Inferior parietal cortex (tissue), 1 donor: ENCODE measurements at regions not wholly inside any gene's neighbourhood (a gene's known extent, or its start where the extent isn't known, plus 50 kb on each side); places are given as distances from the start of the nearest gene placed in this dataset.

Experiments
- DNase-seq: peaks from one replicate; pipeline ENCODE4 v3.0.0-alpha.2; 2016; ENCODE audit errors: extremely low spot score

DNA sequence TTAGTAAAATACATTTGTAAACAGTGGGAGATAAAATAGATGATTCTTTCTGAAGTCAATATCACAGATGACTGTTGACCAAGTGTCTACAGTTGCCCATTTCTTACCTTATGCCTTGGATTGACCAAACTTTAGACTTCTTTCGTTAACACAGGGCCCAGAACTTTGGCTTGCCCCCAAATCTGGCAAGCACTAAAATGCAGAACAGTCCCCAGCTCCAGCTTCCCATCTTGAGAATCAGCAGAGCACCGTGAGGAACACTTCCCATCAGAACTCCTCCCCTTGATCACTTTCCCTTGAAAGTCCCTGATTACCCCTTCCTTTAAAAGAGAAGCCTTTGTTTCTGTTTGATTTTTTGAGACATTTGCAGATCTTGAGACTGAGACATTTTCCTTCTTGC lies 1039.9 kb downstream of the TLE1 start:
- no peak for DNase-seq

DNA sequence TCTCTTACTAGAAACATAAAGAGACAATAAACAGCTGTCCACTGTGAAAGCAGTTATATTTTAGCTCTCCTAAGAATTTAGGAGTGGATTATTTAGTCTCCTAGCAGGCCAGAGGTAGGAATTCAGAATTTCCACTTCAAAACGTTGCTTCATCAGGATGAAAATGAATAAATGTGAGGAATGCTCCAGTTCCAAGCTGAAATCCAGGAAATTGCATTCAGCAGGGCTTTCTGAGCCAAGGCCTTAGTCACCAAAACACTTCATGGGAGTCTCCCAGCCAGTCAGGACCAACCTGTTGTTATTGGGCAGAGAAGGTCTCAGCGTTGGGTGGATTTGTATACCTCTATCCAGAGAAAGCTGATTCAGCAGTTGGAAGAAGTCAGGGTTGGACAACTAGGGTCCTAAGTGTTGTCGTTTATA lies 1040.3 kb downstream of the TLE1 start:
- no peak for DNase-seq

DNA sequence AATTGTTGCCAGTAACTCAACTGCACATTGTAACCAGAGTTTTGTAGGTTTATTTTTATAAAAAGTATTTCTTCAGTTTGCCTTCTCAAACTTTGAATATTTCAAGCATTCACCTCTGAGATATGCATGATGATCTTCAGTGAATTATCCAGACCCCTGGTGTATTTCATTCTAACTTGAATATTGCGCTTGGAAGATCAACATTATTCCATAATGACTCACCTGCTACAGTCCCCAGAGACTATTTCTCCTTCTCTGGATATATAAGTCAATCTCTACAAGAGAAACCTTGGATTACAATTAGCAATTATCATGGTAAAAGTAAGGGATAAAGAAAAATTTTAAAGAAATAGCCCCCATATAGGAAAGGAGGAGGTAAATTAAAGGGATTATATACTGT lies 1041.0 kb downstream of the TLE1 start:
- no peak for DNase-seq

DNA sequence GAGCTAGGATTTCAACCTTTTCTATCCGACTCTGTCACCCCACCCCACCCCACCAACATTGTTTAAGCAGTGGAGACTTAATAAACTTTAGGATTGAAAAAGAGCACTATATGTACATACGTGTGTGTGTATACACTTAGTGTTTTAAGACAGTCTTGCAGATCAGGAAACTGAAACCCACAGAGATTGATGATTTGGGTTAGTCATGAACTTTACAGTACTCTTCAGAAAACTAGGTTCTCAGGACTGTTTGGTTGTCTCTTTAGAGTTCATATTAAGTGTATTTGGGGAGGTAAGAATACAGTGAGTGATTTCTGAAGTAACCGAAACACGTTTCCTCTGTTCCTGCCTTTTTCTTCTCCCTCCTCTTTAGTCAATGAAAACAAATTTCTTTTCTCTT lies 1043.1 kb downstream of the TLE1 start:
- no peak for DNase-seq

DNA sequence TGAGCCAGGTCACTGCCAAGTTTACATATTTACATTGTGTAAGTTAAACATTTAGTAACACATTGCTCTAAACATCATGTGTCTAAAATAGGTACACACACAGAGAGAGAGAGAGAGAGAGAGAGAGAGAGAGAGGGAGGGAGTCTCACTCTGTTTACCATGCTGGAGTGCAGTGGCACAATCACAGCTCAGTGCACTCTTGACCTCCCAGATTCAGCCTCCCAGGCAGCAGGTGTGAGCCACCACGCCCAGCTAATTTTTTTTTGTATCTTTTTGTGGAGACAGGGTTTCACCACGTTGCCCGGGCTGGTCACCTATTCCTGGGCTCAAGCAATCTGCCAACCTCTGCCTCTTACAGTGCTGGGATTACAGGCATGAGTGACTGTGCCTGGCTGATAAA lies 1045.3 kb downstream of the TLE1 start:
- no peak for DNase-seq

DNA sequence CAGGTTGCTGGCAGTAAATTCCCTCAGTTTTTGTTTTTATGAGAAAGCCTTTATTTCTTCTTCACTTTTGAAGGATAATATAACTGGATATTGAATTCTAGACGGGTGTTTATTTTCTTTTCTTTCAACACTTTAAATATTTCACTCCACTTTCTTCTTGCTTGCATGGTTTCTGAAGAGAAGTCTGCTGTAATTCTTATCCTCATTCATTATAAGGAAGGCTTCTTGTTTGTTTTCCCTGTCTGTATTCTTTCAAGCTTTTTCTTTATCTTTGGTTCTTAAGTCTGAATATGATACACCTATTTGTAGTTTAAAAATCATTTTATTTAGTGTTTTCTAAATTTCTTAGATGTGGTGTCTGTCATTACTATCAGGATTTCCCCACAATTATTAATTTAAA lies 1054.3 kb downstream of the TLE1 start:
- DNase-seq, result no peak

DNA sequence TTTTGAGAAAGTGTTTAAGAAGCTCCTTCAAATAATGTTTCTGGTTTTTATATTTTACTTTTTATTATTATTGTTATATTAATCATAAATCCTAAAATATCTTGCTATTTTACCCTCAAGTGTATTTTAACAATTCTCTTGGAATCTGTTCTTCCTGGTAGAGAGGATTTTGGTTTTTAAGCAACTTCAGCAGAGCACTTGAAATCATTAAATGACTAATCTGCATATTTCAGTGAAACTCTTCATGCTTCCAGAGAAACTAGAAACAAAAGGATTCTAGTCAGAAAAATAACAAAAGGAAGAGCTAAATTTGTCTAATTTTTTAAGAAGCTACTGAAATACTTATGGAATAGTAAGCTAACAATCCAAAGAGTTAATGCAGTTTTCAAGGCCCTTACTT lies 1057.3 kb downstream of the TLE1 start:
- DNase-seq, result no peak

DNA sequence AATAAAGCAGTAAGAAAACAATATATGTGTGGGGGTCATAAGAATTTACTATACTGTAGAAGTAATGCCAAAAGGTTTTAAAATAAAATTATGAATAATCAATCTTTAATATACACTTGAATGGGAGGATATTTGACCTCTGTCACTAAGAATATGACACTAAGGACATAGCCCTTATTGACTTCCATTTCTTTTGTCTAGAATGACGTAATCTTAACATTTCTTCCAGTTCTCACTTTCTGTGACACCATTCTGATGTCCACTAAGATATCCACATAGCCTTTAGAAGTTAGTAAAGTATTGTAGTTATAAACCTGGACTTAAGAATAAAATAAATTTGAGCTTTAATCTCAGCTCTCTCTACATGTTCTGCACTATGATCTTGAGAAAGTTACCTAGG lies 1050.7 kb downstream of the TLE4 start:
- no peak for DNase-seq

DNA sequence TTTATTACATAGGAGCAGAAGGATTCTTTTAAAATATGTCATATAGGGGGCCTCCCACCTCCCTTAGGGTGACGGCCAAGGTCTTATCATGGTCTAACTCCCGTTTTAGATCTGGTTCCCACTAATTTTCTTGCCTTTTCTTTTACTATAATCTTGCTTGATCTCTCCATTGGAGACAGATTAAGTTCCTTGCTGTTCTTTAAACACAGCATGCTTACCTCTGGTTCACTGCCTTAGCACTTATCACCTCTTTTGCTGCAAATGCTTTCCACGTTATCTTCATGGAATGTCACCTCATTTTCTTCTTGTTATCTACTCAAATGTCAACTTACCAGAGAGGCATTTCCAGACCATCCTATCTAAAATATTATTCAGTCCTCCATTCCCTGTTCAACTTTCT lies 1047.6 kb downstream of the TLE4 start:
- no peak for DNase-seq

DNA sequence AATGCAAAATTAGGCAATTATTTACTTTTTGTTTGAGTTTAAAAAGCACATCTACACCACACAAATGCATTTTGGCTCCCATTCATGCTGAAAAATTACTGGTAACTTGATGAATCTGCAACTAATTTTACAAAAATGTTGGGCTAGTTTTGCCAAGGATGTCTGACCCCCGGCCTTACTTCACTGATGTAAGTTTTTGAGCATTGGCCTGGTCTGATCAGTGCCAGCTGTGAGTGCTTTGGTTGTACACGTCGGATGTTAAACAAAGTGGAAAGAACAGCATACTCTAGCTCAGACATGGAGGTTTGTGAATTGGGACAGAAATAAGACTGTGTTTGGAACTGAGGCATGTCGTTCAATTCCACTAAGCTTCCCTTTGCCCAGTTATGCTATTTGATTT lies 1044.2 kb downstream of the TLE4 start:
- DNase-seq, result no peak

DNA sequence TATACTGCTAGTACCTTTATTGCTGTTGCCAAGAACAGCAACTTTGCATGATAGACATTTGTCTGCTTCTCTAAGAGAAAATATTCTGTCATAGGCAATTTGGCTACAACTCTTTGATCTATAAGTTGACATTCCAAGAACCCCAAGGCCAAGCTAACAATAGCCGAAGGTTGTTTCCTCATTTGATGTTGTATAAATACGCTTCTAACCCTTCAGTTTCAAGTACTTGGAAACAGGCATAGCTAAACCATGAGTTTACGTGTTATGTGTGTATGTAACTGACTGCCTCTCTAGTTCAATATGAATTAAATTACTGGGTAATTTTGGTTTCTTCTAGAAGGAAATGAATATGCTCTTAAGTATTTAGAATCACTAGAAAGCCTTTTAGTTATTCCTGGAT lies 1034.0 kb downstream of the TLE4 start:
- no peak for DNase-seq

DNA sequence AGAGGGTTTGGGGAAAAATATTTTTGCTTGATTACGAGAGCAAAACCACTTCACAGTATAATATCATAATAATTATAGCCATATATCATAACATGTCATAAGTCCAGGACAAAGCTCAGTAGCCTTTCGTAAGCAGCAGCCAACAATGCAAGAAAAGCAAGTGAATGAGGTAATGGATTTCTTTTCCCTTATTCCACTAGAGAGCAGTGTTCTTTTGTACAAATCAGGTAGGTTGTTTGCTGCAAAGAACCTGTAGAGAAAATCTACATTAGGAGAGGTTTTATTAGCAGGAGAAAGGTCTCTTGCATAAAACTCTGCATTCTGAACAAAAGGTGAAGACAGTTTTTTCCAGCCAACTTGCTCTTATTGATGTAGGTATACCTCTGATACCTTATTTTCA lies 1033.4 kb downstream of the TLE4 start:
- DNase-seq, result no peak

DNA sequence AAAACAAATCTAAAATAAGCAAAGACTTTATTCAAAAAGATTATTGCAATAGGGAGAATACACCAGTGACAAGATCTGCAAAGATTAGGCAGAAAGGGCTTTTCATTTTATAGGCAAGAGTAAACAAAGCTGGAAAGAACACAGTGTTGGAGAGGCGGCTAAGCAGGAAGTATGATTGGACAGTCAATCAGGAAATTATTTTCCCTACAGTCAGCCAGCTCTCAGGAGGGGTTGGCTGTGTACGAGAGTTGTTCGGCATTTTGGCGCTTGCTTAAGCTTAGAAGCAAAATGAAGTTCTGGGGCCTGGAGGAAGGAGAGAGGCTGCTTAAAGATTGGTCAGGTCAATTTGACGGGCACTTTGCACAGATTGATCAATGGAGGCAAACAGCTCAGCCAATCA lies 1030.5 kb downstream of the TLE4 start:
- DNase-seq, result no peak

DNA sequence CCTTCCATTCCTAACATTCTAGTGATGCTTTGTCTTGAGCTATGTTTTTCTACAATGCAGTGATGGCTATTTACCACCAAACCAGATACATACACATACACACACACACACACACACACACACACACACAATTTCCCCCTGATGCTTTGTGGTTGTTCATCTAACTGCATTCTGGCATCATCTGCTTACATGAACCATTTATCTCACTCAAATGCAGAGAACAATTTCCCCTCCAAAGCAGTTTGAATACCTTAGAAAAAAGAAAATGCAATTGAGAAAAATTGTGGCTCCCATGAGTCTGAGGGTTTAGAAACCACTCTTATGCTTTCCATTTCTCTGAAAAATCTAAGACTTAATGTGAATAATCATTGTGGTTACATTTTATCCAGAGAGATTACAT lies 1024.8 kb downstream of the TLE4 start:
- no peak for DNase-seq

DNA sequence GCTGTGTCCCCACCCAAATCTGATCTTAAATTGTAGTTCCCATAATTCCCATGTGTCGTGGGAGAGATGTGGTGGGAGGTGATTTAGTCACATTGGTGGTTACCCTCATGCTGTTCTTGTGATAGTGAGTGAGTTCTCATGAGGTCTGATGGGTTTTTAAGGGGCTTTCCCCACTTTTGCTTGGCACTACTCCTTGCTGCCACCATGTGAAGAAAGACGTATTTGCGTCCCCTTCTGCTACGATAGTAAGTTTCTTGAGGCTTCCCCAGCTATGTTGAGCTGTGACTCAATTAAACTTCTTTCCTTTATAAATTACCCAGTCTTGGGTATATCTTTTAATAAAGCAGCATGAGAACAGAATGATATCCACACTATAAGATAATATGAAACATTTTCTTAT lies 1023.4 kb downstream of the TLE4 start:
- DNase-seq, result no peak

DNA sequence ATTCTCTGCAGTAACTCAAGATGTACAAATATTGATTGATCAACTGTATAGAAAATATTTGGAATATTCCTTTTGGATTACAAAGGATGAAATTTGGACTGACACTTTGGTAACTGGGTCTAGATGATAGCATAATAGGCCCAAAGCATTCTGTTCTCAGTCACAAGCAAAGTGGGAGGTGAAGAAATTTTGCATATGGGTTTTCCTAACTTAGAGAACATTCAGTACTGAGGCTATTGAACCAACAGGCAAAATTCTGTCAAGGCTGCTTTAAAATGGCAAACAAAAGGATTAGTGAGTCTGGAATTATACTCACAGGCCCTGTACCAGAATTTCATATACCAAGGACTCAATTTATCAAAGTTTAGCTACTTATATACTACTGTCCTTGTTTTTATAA lies 1020.6 kb downstream of the TLE4 start:
- peak; percentile 58 for DNase-seq

DNA sequence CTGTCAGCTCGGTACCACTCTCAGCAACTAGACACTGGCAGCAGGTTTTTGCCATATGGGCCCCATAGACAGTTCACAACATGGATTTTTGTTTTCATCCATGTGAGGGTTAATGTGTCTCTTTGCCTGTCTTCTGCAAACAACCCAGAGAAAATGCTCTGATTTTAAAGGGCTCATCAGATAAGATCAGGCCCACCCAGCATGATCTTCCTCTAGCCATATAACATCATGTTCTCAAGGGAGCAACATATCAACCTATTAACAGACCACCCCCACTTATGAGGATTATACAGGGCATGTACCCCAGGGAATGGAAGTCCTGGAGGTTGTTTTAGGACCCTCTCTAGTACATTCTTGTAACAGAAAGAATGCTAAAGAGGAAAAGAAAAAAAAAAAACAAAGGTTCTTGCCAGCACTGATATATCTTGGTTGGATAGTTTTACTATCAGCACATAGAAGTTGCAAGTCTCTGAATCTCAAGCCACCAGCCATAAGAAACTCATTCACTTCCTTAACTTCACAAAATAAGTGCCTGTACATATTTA lies 1015.1 kb downstream of the TLE4 start:
- DNase-seq, result no peak

DNA sequence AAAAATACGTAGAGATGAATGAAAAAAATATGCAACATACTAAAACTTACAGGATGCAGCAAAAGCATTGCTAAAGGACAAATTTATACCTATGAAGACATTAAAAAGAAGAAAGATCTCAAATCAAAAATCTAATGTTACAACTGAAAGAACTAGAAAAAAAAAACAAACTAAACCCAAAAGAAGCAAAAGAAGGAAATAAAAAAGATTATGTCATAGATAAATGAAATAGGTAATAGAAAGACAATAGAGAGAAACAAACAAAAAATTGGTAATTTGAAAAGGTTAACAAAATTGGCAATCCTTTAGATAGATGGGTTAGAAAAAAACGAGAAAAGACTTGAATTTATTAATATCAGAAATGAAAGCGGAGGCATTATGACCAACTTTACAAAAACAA lies 1000.2 kb downstream of the TLE4 start:
- DNase-seq, result no peak

DNA sequence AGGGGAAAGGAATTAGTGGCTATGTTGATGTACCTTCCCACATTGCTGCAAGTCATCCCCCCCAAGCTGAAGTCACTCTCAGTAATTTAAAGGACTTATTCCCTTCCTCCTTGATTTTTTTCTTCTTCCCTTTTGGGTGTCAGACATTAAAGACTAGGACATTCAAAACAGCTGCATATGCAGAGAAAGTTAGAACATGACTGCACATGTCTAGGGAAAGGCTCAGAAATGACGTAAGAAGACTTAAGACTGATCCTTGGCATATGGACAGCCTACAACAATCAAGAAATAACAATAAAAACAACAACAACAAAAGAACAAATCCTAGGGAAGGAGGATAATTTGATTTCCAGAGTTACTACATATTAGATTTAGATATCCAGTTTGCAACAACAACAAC lies 997.5 kb downstream of the TLE4 start:
- no peak for DNase-seq

DNA sequence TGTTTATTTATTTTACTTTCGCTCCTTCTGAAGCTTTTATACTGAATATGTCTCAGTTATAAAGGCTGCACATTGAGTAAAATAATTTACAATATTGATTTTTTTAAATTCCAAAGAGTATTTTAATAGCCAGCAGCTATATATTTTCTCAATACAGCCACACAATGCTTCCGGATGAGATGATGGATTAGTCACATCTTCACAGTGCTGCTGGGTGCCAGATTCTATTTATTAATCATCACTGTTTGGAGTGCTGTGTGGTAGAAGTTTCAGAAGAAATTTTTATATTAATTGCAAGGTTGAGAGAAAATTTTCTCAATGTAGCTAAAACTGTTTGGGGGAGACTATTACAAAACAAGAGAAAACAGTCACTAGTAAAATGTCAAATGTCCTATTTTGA lies 989.8 kb downstream of the TLE4 start:
- no peak for DNase-seq

DNA sequence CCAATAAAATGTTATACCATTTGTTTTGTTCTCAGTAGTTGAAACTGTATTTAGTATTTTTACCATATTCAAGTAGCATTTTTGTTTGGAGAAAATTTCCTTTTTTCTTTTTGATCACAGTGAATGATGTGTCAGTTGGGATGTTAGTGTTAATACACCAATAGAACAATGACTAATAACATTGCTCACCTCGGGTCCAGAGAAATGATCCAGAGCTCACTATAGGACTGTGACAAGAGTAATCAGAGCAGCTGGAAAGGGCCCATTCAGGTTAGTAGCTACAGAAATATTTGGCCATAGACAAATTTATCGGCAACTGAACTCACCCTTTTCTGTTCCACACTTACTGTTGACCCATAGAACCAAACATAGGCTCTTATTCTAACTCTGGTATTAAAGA lies 989.2 kb downstream of the TLE4 start:
- no peak for DNase-seq

DNA sequence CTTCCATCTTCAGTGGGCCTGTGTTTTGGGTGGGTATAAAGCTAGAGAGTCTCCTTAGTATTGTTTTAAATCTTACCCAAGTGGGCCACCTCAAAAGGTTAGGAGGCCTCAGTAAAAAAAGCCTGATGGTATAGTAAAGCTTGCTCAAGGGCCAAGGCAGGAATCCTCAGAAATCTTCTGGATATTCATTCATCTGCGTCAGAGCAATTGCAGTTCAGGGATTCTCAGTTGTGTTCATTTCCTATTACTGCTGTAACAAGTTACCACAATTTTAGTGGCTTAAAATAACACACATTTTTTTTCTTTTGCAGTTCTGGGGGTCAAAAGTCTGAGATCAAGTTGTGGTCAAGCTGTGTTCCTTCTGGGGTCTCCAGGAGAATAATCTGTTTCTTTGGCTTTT lies 985.5 kb downstream of the TLE4 start:
- DNase-seq, result no peak

DNA sequence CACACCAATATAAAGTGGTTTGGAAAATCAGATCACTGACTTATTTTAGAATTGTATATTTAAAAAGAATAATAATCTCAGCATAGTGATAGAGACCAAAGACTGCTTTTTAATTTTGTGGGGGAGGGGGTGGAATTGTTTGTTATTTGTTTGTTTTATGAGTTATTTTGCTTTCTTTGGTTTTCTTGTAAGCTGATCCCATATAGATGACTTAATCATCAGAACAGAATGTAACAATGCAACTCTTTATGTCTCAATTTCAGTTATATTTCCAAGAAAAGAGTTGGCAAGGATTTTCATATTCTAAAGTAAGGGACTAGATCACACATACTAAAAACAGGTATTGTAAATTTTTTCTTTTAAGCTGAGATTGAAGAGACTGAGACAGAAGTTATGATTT lies 984.9 kb downstream of the TLE4 start:
- no peak for DNase-seq

DNA sequence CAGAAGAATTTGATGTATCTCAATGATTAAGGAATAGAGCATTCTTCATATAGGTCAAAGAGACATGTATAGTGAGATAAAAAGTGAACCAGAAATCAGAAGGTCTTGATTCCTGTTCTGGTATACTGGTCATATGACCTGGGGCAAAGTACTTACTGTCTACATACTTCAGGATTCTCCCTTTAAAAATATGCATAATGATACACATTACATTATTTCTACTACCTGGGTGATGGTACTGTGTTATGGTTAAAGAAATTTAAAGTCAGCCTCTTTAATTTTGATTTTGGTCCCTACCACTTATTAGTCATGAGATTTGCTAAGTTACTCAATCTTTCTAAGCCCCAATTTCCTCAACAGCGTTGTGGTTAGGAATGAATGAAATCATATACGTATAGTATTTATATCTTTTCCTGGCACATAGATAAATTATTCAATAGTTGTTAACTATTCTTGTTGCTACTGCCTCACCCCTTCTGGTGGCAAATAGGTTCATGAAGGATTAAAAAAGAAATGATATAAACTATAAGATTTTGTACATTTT lies 984.1 kb downstream of the TLE4 start:
- DNase-seq, result no peak

DNA sequence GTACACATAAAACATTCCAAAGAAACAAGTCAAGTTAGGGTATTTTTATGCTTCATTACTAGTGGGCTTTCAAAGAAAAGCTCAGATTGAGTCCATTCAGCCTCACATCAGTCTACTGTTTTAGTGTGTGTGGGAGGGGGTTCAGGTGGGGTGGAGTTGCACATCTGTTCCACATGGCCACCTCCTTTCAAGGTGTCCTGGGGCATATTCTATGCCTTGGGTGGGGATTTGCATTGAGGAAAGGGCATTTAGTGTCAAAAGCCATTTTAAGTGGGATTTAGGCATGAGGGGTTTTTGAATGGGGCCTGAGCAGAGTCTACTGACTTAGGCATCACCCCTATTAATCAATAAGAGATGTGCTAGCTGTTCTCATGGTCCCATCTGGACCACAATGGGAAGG lies 983.1 kb downstream of the TLE4 start:
- no peak for DNase-seq
